ENCODE measurements at regions not wholly inside any gene's neighbourhood (a gene's known extent, or its start where the extent isn't known, plus 50 kb on each side); places are given as distances from the start of the nearest gene placed in this dataset.

DNA sequence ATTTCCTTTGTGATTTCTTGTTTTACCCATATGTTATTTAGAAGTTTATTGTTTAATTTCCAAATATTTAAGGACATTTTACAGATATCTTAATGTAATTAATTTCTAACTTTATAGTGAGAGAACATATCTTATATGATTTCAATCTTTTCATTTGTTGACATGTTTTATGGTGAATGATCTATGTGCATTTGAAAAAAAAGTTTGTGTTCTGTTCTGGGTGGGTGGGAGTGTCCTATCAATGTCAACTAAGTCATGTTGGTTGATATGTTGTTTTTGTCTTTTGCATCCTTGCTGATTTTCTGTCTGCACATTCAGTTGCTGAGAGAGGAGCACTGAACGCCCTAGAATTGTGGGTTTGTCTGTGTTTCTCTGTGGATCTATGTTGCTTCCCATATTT is 50.3 kb upstream of the CBFA2T3 start:
- DNase-seq (ENCODE audit: low read depth) = no peak

DNA sequence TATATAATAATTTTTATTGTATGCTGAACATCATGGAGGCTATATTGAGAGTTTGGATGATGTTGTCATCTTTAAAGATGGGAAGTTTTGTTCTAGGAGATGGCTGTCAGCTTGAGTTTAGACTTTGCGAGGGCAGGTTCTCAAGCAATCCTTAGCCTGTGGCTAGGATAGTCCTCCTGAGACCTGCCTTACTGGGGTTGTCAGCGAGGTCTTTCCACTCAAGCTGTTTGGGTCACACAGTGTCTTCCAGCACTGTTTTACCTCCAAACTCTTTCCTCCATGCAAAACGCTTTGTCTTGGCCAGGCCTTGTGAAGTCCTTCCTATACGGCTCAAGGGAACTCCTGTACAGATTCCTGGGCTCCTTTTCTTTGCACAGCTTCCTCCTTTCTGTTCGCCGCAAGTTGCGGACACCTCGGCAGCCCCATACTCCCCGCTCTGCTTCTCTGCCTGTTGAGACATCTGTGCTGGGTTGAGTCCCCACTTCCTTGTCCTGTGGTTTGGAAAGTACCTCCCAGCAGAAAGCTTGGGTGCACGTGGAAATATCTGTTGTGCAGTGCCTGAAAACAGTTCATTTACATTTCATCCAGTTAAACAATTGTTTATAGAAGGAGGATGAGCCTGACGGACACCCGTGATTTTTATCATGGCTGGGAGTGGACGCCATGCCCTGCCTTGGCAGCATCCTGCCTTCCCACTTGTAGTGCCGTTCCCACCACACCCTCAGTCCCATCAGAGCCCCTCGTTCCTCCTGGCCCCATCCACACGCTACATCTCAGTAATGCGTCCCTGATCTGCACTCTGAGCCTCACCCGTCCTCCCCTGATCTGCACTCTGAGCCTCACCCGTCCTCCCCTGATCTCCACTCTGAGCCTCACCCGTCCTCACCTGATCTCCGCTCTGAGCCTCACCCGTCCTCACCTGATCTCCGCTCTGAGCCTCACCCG is 55.0 kb upstream of the CBFA2T3 start:
- DNase-seq (ENCODE audit: low read depth) = no peak

DNA sequence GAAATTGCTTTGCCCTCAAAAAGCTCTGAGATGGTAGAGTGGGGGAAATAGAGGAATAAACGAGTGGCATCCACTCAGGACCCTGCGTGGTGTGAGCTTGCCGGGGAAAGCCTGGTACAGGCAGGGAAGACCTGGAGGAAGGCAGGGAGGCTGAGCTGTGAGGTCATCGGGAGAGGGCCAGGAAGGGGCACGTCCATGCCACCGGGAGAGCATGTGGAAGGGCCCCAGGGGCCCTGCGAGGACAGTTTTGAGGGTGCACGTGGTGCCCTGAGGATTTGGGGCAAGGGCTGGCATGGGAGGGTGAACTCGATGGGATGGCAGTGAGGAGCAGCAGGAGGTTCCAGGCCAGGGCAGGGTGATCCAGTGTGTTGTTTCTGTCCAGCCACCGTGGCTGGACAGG is 56.3 kb upstream of the CBFA2T3 start:
- no peak for DNase-seq (ENCODE audit: low read depth)

DNA sequence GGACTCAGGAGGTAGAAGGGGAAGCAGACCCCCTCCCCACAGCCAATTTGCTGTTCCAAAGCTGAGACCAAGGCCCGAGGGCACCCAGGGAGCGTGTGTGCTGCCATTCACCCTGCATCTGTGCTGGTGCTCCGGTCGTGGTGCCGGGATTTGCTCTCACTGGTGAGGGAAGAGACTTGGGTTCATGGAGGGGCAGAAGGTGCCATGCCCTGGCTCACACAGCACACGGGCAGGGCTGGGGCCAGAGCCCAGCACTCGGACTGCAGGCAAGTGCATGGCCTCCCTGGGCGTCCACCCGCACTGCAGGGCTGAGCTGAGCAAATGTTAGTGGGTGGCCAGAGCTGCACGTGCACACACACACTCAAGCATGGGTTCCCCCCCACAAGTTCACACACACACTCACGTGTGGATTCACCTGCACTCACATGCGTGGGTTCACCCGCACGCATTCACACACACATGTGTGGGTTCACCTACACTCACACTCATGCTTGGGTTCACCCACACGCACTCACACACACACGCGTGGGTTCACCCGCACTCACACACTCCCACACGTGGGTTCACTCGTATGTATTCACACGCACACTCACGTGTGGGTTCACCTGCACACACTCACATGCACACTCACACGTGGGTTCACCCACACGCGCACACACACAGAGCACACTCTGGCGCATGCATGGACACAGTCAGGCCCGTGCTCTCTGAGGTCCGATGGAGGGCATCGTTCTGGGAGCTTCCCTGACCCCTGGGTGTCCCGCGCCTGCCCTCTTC is 57.0 kb upstream of the CBFA2T3 start:
- no peak for DNase-seq (ENCODE audit: low read depth)

DNA sequence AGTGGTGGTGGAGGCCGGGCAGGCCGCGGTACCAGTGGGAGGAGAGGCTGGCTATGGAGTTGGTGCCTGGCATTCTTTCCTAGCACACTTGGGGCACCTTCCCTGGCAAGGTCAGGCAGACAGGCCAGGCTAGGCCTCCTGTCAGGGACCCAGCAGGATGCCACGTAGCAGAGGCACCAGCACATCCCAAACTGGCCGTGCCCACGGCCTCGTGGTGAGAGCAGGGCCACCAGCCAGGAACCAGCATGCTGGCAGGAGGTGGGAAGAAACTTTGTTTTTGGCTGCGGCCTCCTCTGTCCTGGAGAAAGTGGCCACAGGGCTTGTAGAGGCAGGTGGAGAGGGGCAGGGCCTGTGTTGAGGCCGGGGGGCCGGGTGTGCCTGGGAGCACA is 57.6 kb upstream of the CBFA2T3 start:
- no peak for DNase-seq (ENCODE audit: low read depth)

DNA sequence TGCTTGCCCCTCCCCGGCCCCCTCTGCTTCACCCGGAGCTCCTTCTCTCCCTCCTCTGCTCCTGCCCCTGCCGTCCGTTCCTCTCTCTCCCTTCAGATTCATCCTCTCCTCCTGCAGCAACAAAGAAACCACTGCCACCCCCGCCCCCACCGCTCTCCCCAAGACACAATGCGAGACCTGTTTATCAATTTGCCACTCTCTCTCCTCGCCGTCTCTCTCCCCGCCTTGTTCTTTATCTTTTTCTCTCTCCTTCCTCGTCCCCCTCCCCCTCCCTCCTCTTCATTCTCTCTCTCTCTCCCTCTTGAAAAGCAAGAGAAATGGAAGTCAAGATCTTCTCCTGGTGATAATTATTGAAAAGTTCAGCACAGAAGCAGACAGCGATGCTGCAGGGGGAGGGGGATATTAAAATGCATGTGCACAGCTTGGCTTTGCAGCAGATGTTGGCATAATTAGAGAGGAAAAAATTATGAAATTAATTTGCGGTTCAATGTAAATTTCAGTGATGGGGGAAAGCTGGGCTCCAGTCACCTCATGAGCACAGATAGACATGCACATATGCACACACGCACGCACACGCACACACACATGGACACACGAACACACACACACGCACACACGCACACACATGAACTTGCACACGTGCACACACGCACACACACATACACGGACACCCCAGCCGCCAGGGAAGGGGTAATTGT is 58.1 kb upstream of the CBFA2T3 start:
- no peak for DNase-seq (ENCODE audit: low read depth)

DNA sequence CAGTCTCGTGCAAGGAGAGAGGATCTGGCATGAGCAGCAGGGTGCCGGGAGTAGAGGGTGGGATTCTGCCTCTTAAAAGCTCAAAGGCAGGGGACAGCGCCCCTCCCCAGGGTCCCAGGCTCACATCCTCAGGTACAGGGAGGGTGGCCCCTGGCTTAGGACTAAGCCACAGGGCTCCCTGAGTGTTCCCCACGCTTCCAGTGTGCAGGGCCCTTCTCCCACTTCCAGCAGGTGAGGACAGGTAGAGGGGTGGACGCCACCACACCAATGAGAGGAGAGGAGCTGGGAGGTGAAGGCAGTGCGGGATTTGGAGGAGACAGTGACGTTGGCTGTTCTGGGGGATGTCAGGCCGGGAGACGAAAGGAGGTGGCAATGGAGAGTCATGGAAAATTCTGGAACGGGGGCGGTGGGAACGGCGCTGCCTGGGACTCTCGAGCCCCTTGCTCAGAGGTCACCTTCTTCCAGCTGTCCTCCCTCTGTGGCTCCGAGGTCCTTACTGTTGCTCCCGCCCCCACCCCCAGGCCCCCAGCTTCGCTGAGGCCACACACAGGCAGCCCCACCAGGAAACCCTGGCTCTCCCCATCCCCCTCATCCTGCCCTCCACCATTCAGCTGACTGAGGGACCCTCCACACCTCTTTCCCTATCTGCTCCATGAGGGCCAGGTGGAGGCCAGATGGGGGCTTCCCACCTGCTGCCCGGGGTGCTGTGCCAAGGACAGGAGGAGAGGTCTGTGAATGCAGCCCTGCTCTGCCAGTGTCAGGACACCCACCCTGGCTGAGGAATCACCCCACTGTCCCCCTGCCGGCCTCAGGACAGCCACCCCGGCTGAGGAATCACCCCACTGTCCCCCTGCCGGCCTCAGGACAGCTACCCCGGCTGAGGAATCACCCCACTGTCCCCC is 57.7 kb upstream of the ACSF3 start:
- DNase-seq (ENCODE audit: low read depth) = no peak

DNA sequence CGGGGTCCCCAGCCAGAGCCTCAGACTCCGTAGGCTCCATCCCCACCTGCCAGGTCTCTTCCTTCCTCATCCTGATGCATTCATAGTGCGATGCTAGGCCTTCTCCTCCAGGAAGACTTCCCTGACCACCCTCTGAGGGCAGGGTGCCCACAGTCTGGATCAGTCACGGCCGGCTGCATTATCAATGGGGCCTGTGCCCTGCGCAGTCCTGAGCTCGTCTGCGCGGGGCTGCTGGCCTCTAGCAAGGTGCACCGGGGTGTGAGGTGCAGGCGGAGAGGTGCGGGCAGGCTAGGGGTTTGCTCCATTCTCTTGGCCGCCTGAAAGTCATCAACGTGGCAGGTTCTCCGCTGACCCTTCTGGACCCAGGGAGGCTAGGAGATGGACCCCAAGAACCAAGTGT is 56.9 kb upstream of the ACSF3 start:
- no peak for DNase-seq (ENCODE audit: low read depth)

DNA sequence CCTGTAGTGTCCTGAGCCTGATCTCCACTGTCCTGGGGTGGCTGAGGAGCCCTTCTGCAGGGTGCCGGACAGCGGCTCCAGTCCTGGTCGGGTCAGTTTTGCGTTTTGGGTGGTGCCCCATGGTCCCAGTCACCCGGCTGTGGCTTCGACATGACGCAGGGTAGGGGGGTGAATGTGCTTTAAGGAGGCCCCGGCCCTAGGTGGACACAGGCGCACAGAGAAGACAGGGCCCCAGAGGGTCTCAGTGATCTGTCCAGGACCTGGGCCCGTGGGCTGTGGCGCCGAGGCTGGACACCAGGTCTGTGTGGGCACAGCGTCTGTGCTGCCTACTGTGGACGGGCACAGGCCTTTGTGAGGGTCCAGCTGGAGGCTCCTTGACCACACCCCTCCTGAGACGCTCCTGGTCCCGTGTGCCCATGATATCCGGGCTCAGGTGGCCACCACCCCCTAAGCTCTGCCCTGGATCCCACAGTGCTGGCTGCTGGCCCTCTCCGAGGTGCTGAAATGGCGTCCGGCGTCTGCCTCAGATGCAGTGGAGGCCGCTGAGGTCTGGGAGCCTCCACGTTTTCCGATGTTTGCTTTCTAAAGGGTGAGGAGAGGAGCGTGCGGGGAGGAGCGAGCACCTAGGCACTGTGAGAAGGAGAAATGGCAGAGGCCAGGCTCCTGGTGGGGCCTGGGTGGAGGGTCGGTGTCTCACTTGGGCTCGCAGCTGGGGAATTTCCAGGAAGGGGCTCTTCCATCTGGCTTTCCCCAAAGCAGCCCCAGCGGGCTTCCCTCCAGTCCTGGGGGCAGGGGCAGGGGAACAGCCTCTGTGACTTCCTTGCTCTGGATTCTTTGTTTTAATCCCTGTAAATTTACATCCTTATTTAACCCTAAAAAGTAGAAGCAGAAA is 56.1 kb upstream of the ACSF3 start:
- DNase-seq (ENCODE audit: low read depth) = peak; percentile 23

DNA sequence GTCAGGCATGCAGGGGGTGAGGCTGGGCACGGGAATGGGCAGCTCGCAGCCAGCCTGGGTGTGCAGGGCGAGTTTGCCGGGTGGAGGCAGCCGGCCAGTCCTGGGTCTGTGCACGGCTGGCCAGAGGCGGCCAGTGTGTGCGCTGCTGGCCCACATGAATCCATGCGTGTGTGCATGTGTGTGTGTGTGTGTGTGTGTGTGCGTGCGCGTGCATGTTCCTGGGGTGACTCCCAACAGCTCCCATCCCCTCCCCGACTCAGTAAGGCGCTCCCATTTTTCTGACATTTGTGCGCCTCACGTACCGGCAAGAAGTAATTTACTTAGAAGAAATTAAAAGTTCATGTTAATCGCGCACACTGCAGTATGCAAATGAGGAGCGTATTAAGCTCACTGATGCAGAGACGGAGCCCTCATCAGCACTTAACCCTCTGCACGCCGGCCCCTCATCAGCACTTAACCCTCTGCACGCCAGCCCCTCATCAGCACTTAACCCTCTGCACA is 55.4 kb upstream of the ACSF3 start:
- DNase-seq (ENCODE audit: low read depth) = no peak

DNA sequence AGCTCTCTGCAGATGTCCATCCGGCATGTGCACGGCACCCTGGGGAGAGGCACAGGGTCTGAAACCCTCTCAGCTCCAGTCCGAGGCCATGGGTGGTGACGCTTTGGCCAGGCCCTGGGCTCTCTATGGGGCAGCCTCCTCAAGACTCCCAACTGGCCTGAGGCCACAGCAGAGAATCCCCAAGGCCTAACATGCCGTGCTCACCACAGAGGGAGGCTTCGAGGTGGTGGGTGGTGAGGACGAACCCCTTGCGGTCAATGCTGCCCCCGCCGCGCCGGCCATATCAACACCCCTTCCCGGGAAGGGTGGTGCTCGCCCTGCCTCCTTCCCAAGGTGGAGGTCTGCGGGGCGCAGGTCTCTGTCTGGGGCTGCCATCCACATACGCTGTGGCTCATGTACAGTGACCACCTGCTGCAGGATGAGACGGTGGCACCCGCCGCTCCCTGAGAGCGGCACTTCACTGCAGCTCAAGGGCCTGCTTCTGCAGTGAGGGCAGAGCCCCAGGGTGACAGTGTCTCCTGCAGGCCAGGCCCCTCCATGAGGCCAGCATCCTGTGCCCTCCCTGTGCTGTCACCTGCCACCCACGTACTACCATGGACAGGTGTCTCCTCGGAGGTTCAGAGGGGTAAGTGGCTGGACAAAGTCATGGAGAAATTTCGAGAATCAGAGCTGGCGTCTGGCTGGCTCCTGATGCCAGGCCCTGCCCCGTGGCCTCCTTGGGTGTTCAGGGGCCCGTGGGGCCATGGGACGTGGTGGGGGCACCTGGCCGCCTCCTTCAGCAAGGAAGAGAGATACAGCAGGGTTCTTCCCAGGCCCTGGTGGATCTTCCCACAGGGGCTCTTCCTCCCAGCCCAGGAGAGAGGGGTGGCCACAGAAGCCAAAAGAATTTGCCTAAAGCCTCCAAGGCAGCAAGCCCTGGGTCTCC is 54.6 kb upstream of the ACSF3 start:
- no peak for DNase-seq (ENCODE audit: low read depth)

DNA sequence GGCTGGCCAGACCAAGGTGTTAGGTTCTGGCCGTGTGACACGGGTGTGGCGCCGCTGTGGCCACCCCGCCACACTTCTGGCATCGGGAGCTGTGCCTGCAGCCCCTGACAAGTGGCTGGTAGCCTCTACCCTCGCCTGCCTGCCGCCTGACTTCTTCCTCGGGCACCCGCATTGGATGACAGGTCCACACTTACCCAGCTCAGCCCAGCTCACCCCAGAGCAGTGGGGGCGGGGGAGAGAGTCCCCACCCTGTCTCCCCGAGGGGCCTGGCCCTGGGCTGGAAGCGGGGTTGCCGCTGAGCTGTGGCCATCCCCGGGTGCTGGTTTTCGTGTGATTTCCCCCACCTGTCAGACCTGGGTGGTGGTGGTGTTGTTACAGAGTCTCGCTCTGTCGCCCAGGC is 53.9 kb upstream of the ACSF3 start:
- no peak for DNase-seq (ENCODE audit: low read depth)

DNA sequence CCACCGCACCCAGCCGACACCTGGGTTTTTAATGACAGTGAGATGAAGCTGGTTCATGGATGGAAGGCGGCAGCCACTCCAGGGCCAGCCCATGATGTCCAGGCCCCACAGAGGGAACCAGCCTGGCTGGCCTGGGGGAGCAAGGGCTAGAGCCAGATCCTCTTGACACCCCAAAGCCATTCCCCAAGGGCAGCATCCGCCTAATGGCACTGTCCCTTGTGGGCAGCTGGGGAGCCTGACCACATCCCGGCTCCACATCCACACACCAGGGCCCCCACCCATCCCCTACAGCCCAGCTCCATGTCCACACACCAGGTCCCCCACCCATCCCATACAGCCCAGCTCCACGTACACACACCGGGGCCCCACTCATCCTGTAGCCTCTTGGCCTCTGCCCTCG is 53.3 kb upstream of the ACSF3 start:
- DNase-seq (ENCODE audit: low read depth) = no peak

DNA sequence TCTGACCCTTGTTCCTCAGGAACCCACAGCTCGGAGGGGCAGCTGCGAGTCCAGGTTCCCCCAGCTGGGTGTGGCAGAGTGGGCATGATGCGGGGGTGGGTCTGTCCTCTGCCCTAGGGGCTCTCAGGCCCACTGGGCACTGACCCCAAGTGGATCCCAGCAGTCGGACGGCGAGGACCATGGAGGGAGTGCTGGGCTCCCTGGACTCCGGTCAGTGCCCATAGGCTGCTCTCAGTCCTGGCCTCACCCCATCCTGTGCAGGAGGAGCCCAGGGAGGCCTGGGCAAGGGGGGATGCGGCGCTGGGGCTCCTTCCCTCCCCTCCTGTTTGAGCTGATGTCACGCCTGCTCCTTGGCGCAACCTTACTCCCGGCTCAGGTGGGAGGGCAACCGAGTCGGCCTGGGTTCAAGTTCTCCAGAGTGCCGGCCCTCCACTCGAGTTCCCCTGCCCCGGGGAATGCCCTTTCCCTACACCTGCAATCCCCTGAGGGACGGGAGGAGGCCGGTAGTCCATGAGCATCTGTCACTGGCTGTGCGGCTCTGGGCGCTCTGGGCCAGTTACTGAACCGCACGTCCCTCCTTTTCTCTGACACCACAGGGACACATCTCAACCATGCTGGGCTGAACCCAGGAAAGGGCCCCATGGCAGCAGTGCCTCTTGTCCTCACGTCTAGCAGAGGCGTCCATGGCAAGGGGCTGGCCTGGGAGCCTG is 52.6 kb upstream of the ACSF3 start:
- DNase-seq (ENCODE audit: low read depth) = no peak

DNA sequence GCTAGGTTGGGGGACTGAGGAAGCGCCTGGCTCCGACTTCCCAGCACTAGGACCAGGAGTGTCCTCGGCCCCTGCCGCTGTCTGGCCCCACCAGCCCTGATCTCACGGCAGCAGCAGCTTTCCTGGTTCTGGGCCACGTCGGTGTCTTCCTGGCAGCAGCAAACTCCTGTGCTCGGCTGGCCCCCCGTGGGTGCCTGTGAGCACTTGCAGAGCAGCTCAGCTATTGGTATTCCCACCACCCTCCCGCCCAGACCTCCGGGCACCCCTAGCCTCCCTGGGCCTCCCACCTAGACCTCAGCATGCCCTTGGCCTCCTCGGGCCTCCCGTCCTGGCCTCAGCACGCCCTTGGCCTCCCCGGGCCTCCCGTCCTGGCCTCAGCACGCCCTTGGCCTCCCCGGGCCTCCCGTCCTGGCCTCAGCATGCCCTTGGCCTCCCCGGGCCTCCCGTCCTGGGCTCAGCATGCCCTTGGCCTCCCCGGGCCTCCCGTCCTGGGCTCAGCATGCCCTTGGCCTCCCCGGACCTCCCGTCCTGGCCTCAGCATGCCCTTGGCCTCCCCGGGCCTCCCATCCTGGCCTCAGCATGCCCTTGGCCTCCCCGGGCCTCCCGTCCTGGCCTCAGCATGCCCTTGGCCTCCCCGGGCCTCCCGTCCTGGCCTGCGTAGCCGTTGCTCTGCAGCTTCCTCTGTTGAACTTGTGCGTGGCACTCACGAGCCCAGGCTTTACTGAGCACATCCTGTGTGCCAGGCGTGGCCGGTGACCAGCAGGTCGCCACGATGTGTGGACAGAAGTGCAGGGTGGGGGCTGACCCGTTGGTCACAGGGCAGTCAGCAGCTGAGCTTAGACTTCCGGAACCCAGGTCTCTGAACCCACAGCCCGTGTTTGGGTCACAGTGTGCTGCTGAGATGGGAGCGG is 51.8 kb upstream of the ACSF3 start:
- DNase-seq (ENCODE audit: low read depth) = no peak

DNA sequence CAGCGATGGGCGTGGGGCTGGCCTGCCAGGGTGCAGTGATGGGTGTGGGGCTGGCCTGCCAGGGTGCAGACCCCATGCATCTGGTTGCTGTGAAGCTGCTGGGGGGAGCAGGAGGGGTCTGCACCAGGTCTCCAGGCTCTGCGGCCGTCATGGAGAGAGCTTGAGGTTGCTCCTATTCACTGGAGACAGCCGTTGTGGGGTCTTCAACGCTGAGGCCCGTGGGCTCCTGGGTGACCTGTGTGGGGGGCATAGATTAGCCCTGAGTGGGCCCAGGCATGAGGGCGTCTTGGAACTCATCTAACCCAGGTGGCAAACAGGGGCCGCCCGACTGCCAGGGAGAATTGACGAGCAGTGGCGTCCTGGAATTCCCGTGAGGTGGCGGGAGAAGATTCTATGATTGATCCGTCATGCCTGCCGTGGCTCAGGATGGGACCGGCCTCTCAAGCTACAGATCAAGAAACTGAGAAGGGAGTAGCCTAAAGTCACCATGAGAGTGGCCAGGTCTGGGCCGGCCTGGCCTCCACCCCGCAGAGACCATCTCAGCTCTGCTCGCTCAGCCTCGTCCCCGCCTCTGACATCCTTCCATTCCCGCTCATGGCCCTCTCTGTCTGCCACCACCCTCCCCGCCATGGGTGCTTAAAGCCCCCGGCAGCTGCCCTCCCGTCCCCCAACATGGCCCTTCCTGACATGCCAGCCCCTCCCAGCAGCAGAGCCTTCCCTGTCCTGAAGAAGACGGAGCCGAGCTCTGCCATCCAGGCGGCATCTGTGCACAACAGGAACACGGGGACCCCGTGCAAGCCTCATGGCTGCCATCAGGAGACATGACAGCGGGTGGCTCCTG is 50.7 kb upstream of the ACSF3 start:
- no peak for DNase-seq (ENCODE audit: low read depth)
